ENCODE measurements at regions not wholly inside any gene's neighbourhood (a gene's known extent, or its start where the extent isn't known, plus 50 kb on each side); places are given as distances from the start of the nearest gene placed in this dataset.

GRCh38 chr1:218810306-218810705 lies 363.4 kb upstream of the LYPLAL1 start (continued):
- TF ChIP-seq, protein P1, sequence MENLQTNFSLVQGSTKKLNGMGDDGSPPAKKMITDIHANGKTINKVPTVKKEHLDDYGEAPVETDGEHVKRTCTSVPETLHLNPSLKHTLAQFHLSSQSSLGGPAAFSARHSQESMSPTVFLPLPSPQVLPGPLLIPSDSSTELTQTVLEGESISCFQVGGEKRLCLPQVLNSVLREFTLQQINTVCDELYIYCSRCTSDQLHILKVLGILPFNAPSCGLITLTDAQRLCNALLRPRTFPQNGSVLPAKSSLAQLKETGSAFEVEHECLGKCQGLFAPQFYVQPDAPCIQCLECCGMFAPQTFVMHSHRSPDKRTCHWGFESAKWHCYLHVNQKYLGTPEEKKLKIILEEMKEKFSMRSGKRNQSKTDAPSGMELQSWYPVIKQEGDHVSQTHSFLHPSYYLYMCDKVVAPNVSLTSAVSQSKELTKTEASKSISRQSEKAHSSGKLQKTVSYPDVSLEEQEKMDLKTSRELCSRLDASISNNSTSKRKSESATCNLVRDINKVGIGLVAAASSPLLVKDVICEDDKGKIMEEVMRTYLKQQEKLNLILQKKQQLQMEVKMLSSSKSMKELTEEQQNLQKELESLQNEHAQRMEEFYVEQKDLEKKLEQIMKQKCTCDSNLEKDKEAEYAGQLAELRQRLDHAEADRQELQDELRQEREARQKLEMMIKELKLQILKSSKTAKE (CRISPR knock-in tag; IDR thresholded peaks at IDR 0.05; ENCODE audit: borderline replicate concordance), result no peak
- no peak for TF ChIP-seq CBX1 (IDR thresholded peaks at IDR 0.05; ENCODE audit: low read depth)
- TF ChIP-seq, protein P2, sequence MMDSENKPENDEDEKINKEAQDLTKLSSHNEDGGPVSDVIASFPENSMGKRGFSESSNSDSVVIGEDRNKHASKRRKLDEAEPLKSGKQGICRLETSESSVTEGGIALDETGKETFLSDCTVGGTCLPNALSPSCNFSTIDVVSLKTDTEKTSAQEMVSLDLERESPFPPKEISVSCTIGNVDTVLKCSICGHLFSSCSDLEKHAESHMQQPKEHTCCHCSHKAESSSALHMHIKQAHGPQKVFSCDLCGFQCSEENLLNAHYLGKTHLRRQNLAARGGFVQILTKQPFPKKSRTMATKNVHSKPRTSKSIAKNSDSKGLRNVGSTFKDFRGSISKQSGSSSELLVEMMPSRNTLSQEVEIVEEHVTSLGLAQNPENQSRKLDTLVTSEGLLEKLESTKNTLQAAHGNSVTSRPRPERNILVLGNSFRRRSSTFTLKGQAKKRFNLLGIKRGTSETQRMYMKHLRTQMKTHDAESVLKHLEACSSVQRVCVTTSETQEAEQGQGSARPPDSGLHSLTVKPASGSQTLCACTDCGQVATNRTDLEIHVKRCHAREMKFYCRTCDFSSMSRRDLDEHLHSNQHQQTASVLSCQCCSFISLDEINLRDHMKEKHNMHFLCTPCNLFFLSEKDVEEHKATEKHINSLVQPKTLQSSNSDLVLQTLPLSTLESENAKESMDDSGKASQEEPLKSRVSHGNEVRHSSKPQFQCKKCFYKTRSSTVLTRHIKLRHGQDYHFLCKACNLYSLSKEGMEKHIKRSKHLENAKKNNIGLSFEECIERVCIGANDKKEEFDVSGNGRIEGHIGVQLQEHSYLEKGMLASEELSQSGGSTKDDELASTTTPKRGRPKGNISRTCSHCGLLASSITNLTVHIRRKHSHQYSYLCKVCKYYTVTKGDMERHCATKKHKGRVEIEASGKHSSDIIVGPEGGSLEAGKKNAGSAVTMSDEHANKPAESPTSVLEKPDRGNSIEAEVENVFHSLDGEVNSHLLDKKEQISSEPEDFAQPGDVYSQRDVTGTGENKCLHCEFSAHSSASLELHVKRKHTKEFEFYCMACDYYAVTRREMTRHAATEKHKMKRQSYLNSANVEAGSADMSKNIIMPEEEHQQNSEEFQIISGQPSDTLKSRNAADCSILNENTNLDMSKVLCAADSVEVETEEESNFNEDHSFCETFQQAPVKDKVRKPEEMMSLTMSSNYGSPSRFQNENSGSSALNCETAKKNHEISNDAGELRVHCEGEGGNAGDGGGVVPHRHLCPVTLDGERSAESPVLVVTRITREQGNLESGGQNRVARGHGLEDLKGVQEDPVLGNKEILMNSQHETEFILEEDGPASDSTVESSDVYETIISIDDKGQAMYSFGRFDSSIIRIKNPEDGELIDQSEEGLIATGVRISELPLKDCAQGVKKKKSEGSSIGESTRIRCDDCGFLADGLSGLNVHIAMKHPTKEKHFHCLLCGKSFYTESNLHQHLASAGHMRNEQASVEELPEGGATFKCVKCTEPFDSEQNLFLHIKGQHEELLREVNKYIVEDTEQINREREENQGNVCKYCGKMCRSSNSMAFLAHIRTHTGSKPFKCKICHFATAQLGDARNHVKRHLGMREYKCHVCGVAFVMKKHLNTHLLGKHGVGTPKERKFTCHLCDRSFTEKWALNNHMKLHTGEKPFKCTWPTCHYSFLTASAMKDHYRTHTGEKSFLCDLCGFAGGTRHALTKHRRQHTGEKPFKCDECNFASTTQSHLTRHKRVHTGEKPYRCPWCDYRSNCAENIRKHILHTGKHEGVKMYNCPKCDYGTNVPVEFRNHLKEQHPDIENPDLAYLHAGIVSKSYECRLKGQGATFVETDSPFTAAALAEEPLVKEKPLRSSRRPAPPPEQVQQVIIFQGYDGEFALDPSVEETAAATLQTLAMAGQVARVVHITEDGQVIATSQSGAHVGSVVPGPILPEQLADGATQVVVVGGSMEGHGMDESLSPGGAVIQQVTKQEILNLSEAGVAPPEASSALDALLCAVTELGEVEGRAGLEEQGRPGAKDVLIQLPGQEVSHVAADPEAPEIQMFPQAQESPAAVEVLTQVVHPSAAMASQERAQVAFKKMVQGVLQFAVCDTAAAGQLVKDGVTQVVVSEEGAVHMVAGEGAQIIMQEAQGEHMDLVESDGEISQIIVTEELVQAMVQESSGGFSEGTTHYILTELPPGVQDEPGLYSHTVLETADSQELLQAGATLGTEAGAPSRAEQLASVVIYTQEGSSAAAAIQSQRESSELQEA (CRISPR knock-in tag; IDR thresholded peaks at IDR 0.05; ENCODE audit: not compliant biosample characterization), result no peak
- TF ChIP-seq NR2F1 (CRISPR knock-in tag; IDR thresholded peaks at IDR 0.05), result no peak
- TF ChIP-seq ZNF329 (CRISPR knock-in tag; IDR thresholded peaks at IDR 0.05; ENCODE audit: low read depth), result no peak

Data from HepG2 (cell line).